ENCODE measurements at regions not wholly inside any gene's neighbourhood (a gene's known extent, or its start where the extent isn't known, plus 50 kb on each side); places are given as distances from the start of the nearest gene placed in this dataset.

GRCh38 chr1:219371471-219371870, 197.8 kb downstream of the LYPLAL1 start:
- ChIA-PET POLR2A (no interaction called here), CTCF (no interaction called here)
- H3K4me3 ChIP-seq: no peak overlapping the region
- no peak overlapping the region for H3K27ac ChIP-seq
- TF ChIP-seq POLR2AphosphoS2 (conservative IDR thresholded peaks at IDR 0.05; ENCODE audit: low read length) (no peak), GATA3 (IDR thresholded peaks at IDR 0.05; ENCODE audit: borderline replicate concordance) (no peak), ATOH8 (CRISPR knock-in tag; IDR thresholded peaks at IDR 0.05; ENCODE audit: low read depth) (no peak), KDM5A (IDR thresholded peaks at IDR 0.05) (no peak), ZSCAN20 (CRISPR knock-in tag; IDR thresholded peaks at IDR 0.05) (no peak), SREBF2 (IDR thresholded peaks at IDR 0.05) (no peak)
- TF ChIP-seq, protein P1, sequence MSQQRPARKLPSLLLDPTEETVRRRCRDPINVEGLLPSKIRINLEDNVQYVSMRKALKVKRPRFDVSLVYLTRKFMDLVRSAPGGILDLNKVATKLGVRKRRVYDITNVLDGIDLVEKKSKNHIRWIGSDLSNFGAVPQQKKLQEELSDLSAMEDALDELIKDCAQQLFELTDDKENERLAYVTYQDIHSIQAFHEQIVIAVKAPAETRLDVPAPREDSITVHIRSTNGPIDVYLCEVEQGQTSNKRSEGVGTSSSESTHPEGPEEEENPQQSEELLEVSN (IDR thresholded peaks at IDR 0.05; ENCODE audit: borderline replicate concordance, low read depth): no peak
- DNase-seq (ENCODE audit: low read depth in 1 of 2, low spot score in 1 of 2) (no peak), ATAC-seq (no peak), FAIRE-seq (no peak)
- no peak overlapping the region for H3K4me2 ChIP-seq
- 70% methylated on average over 2 of the region's 2 CpGs for WGBS (ENCODE audit: missing lambda C conversion rate)
- H3K9me3 ChIP-seq: no peaks in the 10 kb centered on the region
- H3K4me1 ChIP-seq: no peaks in the 10 kb centered on the region

GRCh38 chr1:219367496-219367895, 193.8 kb downstream of the LYPLAL1 start:
- CTCF ChIA-PET: interaction anchor here (1.3 kb wide), 1 partner anchor 19 kb away, joined by 4 read pairs; no protein-coding TSS in a partner anchor
- POLR2A ChIA-PET: no interaction called here
- FAIRE-seq: no peak

GRCh38 chr1:219365451-219365850, 191.8 kb downstream of the LYPLAL1 start:
- no peak overlapping the region for H3K4me2 ChIP-seq
- CTCF ChIA-PET: no interaction called here
- POLR2A ChIA-PET: no interaction called here
- DNase-seq (ENCODE audit: low read depth in 1 of 2, low spot score in 1 of 2): no peak
- no peak overlapping the region for H3K27ac ChIP-seq
- H3K4me3 ChIP-seq: no peak overlapping the region
- ATAC-seq: no peak
- TF ChIP-seq FOSB (CRISPR knock-in tag; IDR thresholded peaks at IDR 0.05) (no peak), PBX3 (IDR thresholded peaks at IDR 0.05) (no peak), ATOH8 (CRISPR knock-in tag; IDR thresholded peaks at IDR 0.05; ENCODE audit: low read depth) (no peak), EHF (CRISPR knock-in tag; IDR thresholded peaks at IDR 0.05) (no peak), JUNB (IDR thresholded peaks at IDR 0.05) (no peak), HOXB13 (CRISPR knock-in tag; IDR thresholded peaks at IDR 0.05; ENCODE audit: low read depth) (no peak), RARB (CRISPR knock-in tag; IDR thresholded peaks at IDR 0.05) (no peak), CEBPB (IDR thresholded peaks at IDR 0.05) (no peak)
- no peaks in the 10 kb centered on the region for H3K9me3 ChIP-seq
- FAIRE-seq: no peak
- 95% methylated on average over 1 of the region's 1 CpG for whole genome bisulfite sequencing (ENCODE audit: missing lambda C conversion rate)
- no peaks in the 10 kb centered on the region for H3K4me1 ChIP-seq

More at GRCh38 chr1:219367496-219367895, 193.8 kb downstream of the LYPLAL1 start:
- H3K4me1 ChIP-seq: no peaks in the 10 kb centered on the region
- H3K27ac ChIP-seq: no peak overlapping the region
- TF ChIP-seq ZNF302 (CRISPR knock-in tag; IDR thresholded peaks at IDR 0.05) (no peak), SREBF2 (IDR thresholded peaks at IDR 0.05) (no peak), ELK1 (IDR thresholded peaks at IDR 0.05; ENCODE audit: low read depth, low read length) (no peak), ATOH8 (CRISPR knock-in tag; IDR thresholded peaks at IDR 0.05; ENCODE audit: low read depth) (no peak), FOSB (CRISPR knock-in tag; IDR thresholded peaks at IDR 0.05) (no peak), EHMT2 (IDR thresholded peaks at IDR 0.05; ENCODE audit: low read depth) (no peak), SMC3 (IDR thresholded peaks at IDR 0.05) (no peak), KDM1A (IDR thresholded peaks at IDR 0.05; ENCODE audit: low read depth) (no peak), CHD4 (IDR thresholded peaks at IDR 0.05; ENCODE audit: borderline replicate concordance) (no peak), ZSCAN20 (CRISPR knock-in tag; IDR thresholded peaks at IDR 0.05) (no peak), ESRRA (IDR thresholded peaks at IDR 0.05; ENCODE audit: borderline replicate concordance, low read length) (no peak), POLR2A (IDR thresholded peaks at IDR 0.05; ENCODE audit: low read length) (no peak), MAFK (IDR thresholded peaks at IDR 0.05; ENCODE audit: partially characterized antibody) (no peak), POLR2AphosphoS2 (conservative IDR thresholded peaks at IDR 0.05; ENCODE audit: low read length) (no peak)
- TF ChIP-seq, protein P2, sequence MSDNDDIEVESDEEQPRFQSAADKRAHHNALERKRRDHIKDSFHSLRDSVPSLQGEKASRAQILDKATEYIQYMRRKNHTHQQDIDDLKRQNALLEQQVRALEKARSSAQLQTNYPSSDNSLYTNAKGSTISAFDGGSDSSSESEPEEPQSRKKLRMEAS (IDR thresholded peaks at IDR 0.05): no peak
- DNase-seq (ENCODE audit: low read depth in 1 of 2, low spot score in 1 of 2): no peak
- ATAC-seq: no peak
- WGBS (ENCODE audit: missing lambda C conversion rate): 74% methylated on average over 3 of the region's 3 CpGs
- H3K4me3 ChIP-seq: no peak overlapping the region
- no peaks in the 10 kb centered on the region for H3K9me3 ChIP-seq
- H3K4me2 ChIP-seq: no peak overlapping the region

All from A549 (cell line).